ENCODE measurements at regions not wholly inside any gene's neighbourhood (a gene's known extent, or its start where the extent isn't known, plus 50 kb on each side); places are given as distances from the start of the nearest gene placed in this dataset.
"Not testable (repeated sequence)": the region's sequence is repeated elsewhere in the genome, so short reads cannot be mapped to it uniquely, and the experiment has no call there.

DNA sequence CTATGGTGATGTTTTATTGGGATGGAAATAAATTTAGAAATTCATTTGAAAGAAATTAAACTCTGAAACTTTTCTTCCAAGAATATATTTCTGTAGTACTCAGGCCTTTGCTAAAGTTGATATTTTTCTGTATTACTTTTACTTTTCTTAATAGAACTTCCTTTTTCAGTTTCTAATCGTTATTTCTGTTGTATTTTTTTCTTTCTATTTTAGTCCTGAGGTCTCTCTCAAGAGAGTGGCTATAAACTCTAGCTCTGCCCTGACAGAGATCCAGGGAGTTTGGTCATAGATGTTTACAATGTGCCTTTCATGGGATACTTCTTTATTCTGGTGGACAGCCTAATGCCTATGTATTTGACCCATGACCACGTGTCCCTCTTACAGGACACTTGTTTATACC is 51.0 kb downstream of the OR2B6 start:
- ChIA-PET CTCF (no interaction called here), POLR2A (no interaction called here)
- TF ChIP-seq SP1 (IDR thresholded peaks at IDR 0.05) (no peak), NFRKB (IDR thresholded peaks at IDR 0.05) (no peak), FOXM1 (IDR thresholded peaks at IDR 0.05; ENCODE audit: borderline replicate concordance) (no peak), ARNT (IDR thresholded peaks at IDR 0.05) (no peak), FOXK2 (IDR thresholded peaks at IDR 0.05) (no peak), BHLHE40 (IDR thresholded peaks at IDR 0.05; ENCODE audit: borderline replicate concordance) (no peak), L3MBTL2 (conservative IDR thresholded peaks at IDR 0.05) (no peak), HDGF (IDR thresholded peaks at IDR 0.05; ENCODE audit: borderline replicate concordance) (no peak), CTBP1 (IDR thresholded peaks at IDR 0.05; ENCODE audit: borderline replicate concordance) (no peak), ELF4 (IDR thresholded peaks at IDR 0.05) (no peak), FOXA1 (IDR thresholded peaks at IDR 0.05) (no peak), SUZ12 (IDR thresholded peaks at IDR 0.05) (no peak), LEF1 (IDR thresholded peaks at IDR 0.05; ENCODE audit: borderline replicate concordance) (no peak)
- TF ChIP-seq, protein P1, sequence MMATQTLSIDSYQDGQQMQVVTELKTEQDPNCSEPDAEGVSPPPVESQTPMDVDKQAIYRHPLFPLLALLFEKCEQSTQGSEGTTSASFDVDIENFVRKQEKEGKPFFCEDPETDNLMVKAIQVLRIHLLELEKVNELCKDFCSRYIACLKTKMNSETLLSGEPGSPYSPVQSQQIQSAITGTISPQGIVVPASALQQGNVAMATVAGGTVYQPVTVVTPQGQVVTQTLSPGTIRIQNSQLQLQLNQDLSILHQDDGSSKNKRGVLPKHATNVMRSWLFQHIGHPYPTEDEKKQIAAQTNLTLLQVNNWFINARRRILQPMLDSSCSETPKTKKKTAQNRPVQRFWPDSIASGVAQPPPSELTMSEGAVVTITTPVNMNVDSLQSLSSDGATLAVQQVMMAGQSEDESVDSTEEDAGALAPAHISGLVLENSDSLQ (IDR thresholded peaks at IDR 0.05): no peak
- DNase-seq (ENCODE audit: extremely low spot score): no peak

GRCh38 chr6:28010526-28010925 is 53.5 kb downstream of the OR2B6 start:
- POLR2A ChIA-PET: interaction anchor here (1.5 kb wide), 1 partner anchor 23 kb away, joined by 3 read pairs; no protein-coding TSS in a partner anchor
- no peak for DNase-seq (ENCODE audit: extremely low spot score)
- CTCF ChIA-PET: no interaction called here
- TF ChIP-seq LEF1 (IDR thresholded peaks at IDR 0.05; ENCODE audit: borderline replicate concordance) (no peak), SUZ12 (IDR thresholded peaks at IDR 0.05) (no peak), ZNF384 (IDR thresholded peaks at IDR 0.05) (no peak), FOXA1 (IDR thresholded peaks at IDR 0.05) (no peak), CTBP1 (IDR thresholded peaks at IDR 0.05; ENCODE audit: borderline replicate concordance) (no peak), NFRKB (IDR thresholded peaks at IDR 0.05) (no peak), HDGF (IDR thresholded peaks at IDR 0.05; ENCODE audit: borderline replicate concordance) (no peak), ARNT (IDR thresholded peaks at IDR 0.05) (no peak), FOXM1 (IDR thresholded peaks at IDR 0.05; ENCODE audit: borderline replicate concordance) (no peak), ELF4 (IDR thresholded peaks at IDR 0.05) (no peak), SP1 (IDR thresholded peaks at IDR 0.05) (no peak), BHLHE40 (IDR thresholded peaks at IDR 0.05; ENCODE audit: borderline replicate concordance) (no peak), TARDBP (IDR thresholded peaks at IDR 0.05) (no peak), L3MBTL2 (conservative IDR thresholded peaks at IDR 0.05) (no peak), FOXK2 (IDR thresholded peaks at IDR 0.05) (no peak)
- TF ChIP-seq, protein P1 (IDR thresholded peaks at IDR 0.05): no peak

DNA sequence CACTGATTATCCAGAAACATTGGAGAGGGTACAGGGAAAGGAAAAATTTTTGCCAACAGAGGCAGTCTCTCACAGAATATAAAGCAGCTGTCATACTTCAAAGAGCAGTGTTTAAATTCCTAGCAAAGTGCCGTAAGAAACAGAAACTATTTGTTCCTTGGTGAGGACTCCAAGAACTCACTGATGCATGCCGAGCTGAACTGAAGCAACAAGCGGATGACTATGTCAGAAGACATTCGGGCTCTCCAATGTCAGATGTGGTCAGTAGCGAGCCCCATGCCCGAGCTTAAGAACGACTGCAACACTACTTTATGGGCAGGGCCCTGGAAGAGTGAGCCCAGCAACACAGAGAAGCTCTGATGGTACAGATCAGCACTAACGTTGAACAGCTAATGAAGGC is 54.7 kb downstream of the OR2B6 start:
- TF ChIP-seq FOXA1 (IDR thresholded peaks at IDR 0.05) (no peak), ELF4 (IDR thresholded peaks at IDR 0.05) (no peak), CTBP1 (IDR thresholded peaks at IDR 0.05; ENCODE audit: borderline replicate concordance) (no peak)
- TF ChIP-seq, protein P1 (IDR thresholded peaks at IDR 0.05): no peak
- no peak for DNase-seq (ENCODE audit: extremely low spot score)
- ChIA-PET POLR2A (interaction anchor here (1.5 kb wide), 1 partner anchor 24 kb away, joined by 3 read pairs; no protein-coding TSS in a partner anchor), CTCF (no interaction called here)

GRCh38 chr6:28021011-28021410 is 59.4 kb upstream of the ZNF165 start:
- DNase-seq (ENCODE audit: extremely low spot score); POLR2A ChIA-PET: not testable (repeated sequence)

GRCh38 chr6:28022707-28023106 is 57.7 kb upstream of the ZNF165 start:
- POLR2A ChIA-PET: not testable (repeated sequence)

More at GRCh38 chr6:28021011-28021410, 59.4 kb upstream of the ZNF165 start:
- CTCF ChIA-PET: not testable (repeated sequence)

More at GRCh38 chr6:28022707-28023106, 57.7 kb upstream of the ZNF165 start:
- DNase-seq (ENCODE audit: extremely low spot score); CTCF ChIA-PET: not testable (repeated sequence)

All from HEK293T (cell line).